HepG2 (cell line): ENCODE measurements at regions not wholly inside any gene's neighbourhood (a gene's known extent, or its start where the extent isn't known, plus 50 kb on each side); places are given as distances from the start of the nearest gene placed in this dataset.

Experiments
- ATAC-seq: fragments of 200-7000 bp; cut with Tn5 transposase; 3 replicates; pipeline ENCODE4 v1.9.1; 2020; ENCODE audit warnings: mild to moderate bottlenecking, moderate library complexity
- BruUV-seq: library from RNA; stranded (reverse); fragments of 400-500 nt; replicated peaks from 2 replicates; lab custom pipeline; 2021; lab: Mats Ljungman, UMichigan
- CTCF ChIA-PET: fragments of 300-600 bp; formaldehyde crosslinking; extraction: SDS; loops from one replicate; lab custom pipeline; 2021; ENCODE audit warnings: low total read pairs, inconsistent platforms, low intra/inter-chr PET ratio; lab: Yijun Ruan, JAX
- POLR2A ChIA-PET: fragments of 350-600 bp; sonication (Branson Sonifier 250); formaldehyde crosslinking; loops from one replicate; lab custom pipeline; 2020; ENCODE audit warnings: antibody characterized with exemption, inconsistent platforms; lab: Yijun Ruan, JAX
- DNase-seq: peaks from one replicate; pipeline ENCODE4 v3.0.0-alpha.2; 2015; ENCODE audit warnings: low spot score
- FAIRE-seq: peaks from 3 replicates; lab custom pipeline; 2011; peaks lifted over from hg19 to GRCh38; lab: Jason Lieb, UNC
- H2AFZ ChIP-seq: one replicate; pipeline ENCODE4 v1.6.1; 2011; ENCODE audit warnings: low read length, inconsistent platforms
- H3K27ac ChIP-seq: fragments of 300-600 bp; 3 replicates; pipeline ENCODE4 v1.8.0; 2011; ENCODE audit warnings: mixed run types, mild to moderate bottlenecking, mixed read lengths, low read length, inconsistent platforms; ENCODE audit not compliant: insufficient read depth; ENCODE audit errors: extremely low read length
- H3K27me3 ChIP-seq, 2 experiments: fragments of 200-600 bp in 1 of 2; 2 replicates in 1 of 2; 3 replicates in 1 of 2; pipeline versions ENCODE4 v1.6.0 to v1.8.0; 2011; ENCODE audit warnings: low read length in 2 of 2, mild to moderate bottlenecking in 2 of 2, moderate library complexity in 2 of 2, inconsistent platforms in 1 of 2; ENCODE audit not compliant: insufficient read depth in 2 of 2, control insufficient read depth in 1 of 2
- H3K36me3 ChIP-seq, 2 experiments: fragments of 200-600 bp in 1 of 2; replicated peaks in 1 of 2; 2 replicates in 1 of 2; 3 replicates in 1 of 2; pipeline versions ENCODE4 v1.5.1 to v1.8.0; 2011; ENCODE audit warnings: low read length in 2 of 2, inconsistent platforms in 1 of 2; ENCODE audit not compliant: insufficient read depth in 2 of 2, control insufficient read depth in 1 of 2
- H3K4me1 ChIP-seq: 2 replicates; pipeline ENCODE4 v1.5.1; 2012; ENCODE audit warnings: low read length, inconsistent platforms; ENCODE audit not compliant: insufficient read depth
- H3K4me2 ChIP-seq: 2 replicates; pipeline ENCODE4 v1.6.0; 2011; ENCODE audit warnings: low read depth, low read length, inconsistent platforms
- H3K4me3 ChIP-seq, 3 experiments: fragments of 200-600 bp in 1 of 3; sonication (generic), shearing (Covaris generic) in 1 of 3; replicated peaks in 1 of 3; 2 replicates each; pipeline ENCODE4 v1.5.1; 2011 to 2016; ENCODE audit warnings: low read length in 3 of 3, inconsistent platforms in 2 of 3, low read depth in 2 of 3, mild to moderate bottlenecking in 2 of 3, control low read depth in 1 of 3, mixed read lengths in 1 of 3; ENCODE audit not compliant: insufficient read depth in 1 of 3
- H3K79me2 ChIP-seq: one replicate; pipeline ENCODE4 v1.6.1; 2011; ENCODE audit warnings: low read length, inconsistent platforms; ENCODE audit not compliant: insufficient read depth
- H3K9ac ChIP-seq: 2 replicates; pipeline ENCODE4 v1.6.0; 2011; ENCODE audit warnings: mild to moderate bottlenecking, low read depth, low read length, inconsistent platforms; ENCODE audit not compliant: insufficient read depth
- H3K9me3 ChIP-seq: 2 replicates; pipeline ENCODE4 v1.5.1; 2012; ENCODE audit warnings: mild to moderate bottlenecking, low read length
- H4K20me1 ChIP-seq: 2 replicates; pipeline ENCODE4 v1.6.0; 2011; ENCODE audit warnings: inconsistent platforms, mild to moderate bottlenecking, low read length, moderate library complexity; ENCODE audit not compliant: insufficient read depth
- FOXC1 ChIP-seq: sonication (generic); formaldehyde crosslinking; IDR thresholded peaks from 2 replicates; pipeline ENCODE4 v1.8.0; 2022; ENCODE audit warnings: mild to moderate bottlenecking, missing genetic modification reagents, borderline replicate concordance
- GTF3A ChIP-seq: sonication (generic); formaldehyde crosslinking; conservative IDR thresholded peaks from 2 replicates; pipeline ENCODE4 v1.4.0; 2020; ENCODE audit warnings: mild to moderate bottlenecking, missing genetic modification reagents
- IKZF1 ChIP-seq: fragments of 450-650 bp; IDR thresholded peaks from 2 replicates; pipeline ENCODE4 v1.7.1; 2016
- KDM4B ChIP-seq: sonication (generic); formaldehyde crosslinking; IDR thresholded peaks from 2 replicates; pipeline ENCODE4 v1.4.0; 2020; ENCODE audit warnings: missing genetic modification reagents
- KLF11 ChIP-seq: IDR thresholded peaks from 2 replicates; pipeline ENCODE4 v1.6.1; 2016; ENCODE audit warnings: missing compliant biosample characterization
- MYC ChIP-seq: sonication (generic); formaldehyde crosslinking; IDR thresholded peaks from 2 replicates; pipeline ENCODE4 v1.9.0; 2021; ENCODE audit warnings: missing genetic modification reagents, borderline replicate concordance
- NFIC ChIP-seq: IDR thresholded peaks from 2 replicates; pipeline ENCODE4 v1.6.1; 2012; ENCODE audit warnings: mild to moderate bottlenecking, low read length, inconsistent platforms
- RFX5 ChIP-seq: IDR thresholded peaks from 2 replicates; pipeline ENCODE4 v1.6.1; 2011; ENCODE audit warnings: low read depth, low read length, improper control_type of control experiment
- SP140L ChIP-seq: sonication (generic); formaldehyde crosslinking; IDR thresholded peaks from 2 replicates; pipeline ENCODE4 v1.4.0; 2020; ENCODE audit warnings: missing genetic modification reagents, borderline replicate concordance
- ZBTB20 ChIP-seq: sonication (generic); formaldehyde crosslinking; IDR thresholded peaks from 2 replicates; pipeline ENCODE4 v1.8.1; 2023; ENCODE audit warnings: missing genetic modification reagents, low read depth, mild to moderate bottlenecking, borderline replicate concordance
- ZBTB38 ChIP-seq: sonication (generic); formaldehyde crosslinking; IDR thresholded peaks from 2 replicates; pipeline ENCODE4 v1.5.1; 2020; ENCODE audit warnings: mild to moderate bottlenecking, missing genetic modification reagents
- ZNF224 ChIP-seq: sonication (generic); formaldehyde crosslinking; IDR thresholded peaks from 2 replicates; pipeline ENCODE4 v1.5.0; 2020; ENCODE audit warnings: mild to moderate bottlenecking, missing genetic modification reagents
- ZNF720 ChIP-seq: sonication (generic); formaldehyde crosslinking; IDR thresholded peaks from 2 replicates; pipeline ENCODE4 v1.4.0; 2020; ENCODE audit warnings: missing genetic modification reagents
- ZSCAN20 ChIP-seq: sonication (generic); formaldehyde crosslinking; IDR thresholded peaks from 2 replicates; pipeline ENCODE4 v1.4.0; 2020; ENCODE audit warnings: missing genetic modification reagents, mild to moderate bottlenecking, borderline replicate concordance
- in situ Hi-C: cut with HindIII; loops from 2 replicates; pipeline ENCODE4 v1.10.0; 2017; ENCODE audit warnings: low pct_unique_long_range_greater_than_20kb; ENCODE audit not compliant: extremely low pct_ligation_motif_present
- intact Hi-C: fragments of 100-400 bp; cut with micrococcal nuclease; formaldehyde crosslinking; loops from one replicate; pipeline ENCODE4 v1.10.0; 2022; ENCODE audit not compliant: unreplicated experiment
- TF ChIP-seq, protein P1 (sequence below): fragments of 450-650 bp; IDR thresholded peaks from 2 replicates; pipeline ENCODE4 v1.6.1; 2017

DNA sequence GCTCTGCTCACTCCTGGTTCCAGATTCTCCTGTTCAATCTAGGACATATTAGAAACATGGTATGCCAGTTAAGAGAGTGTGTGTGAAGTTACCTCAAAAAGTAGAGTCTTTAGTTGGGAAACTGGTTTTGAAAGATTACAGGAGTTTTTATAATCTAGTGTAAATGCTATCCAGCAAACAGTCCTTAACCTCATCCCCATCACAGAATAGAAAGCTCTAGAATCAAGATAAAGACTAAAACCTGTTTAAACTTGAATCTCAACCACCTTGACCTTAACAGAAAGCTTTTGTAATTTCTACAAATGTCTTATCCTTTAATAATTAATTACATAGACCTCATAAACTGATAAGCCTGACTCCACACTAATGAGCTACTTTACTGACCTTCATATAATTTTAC lies 1288.7 kb upstream of the SORCS1 start:
- H3K27ac ChIP-seq: no peak overlapping the region
- H3K79me2 ChIP-seq: no peaks in the 10 kb centered on the region
- no peaks in the 10 kb centered on the region for H3K27me3 ChIP-seq
- no TSS peak for BruUV-seq
- ChIA-PET CTCF (no interaction called here), POLR2A (no interaction called here)
- no peak overlapping the region for H3K4me3 ChIP-seq
- peaks cover 78% of the 10 kb centered on the region for H3K9me3 ChIP-seq
- no peak overlapping the region for H3K4me2 ChIP-seq
- FAIRE-seq (no peak), DNase-seq (no peak), ATAC-seq (no peak)
- H3K9ac ChIP-seq: no peak overlapping the region
- no peaks in the 10 kb centered on the region for H4K20me1 ChIP-seq
- in situ Hi-C loops (no loop called here), intact Hi-C loops (no loop called here)
- no peak for TF ChIP-seq GTF3A (CRISPR knock-in tag)
- no peak for TF ChIP-seq NFIC
- TF ChIP-seq ZNF720: no peak
- TF ChIP-seq FOXC1 (CRISPR knock-in tag): no peak
- no peak for TF ChIP-seq SP140L (CRISPR knock-in tag)
- TF ChIP-seq, protein P1, sequence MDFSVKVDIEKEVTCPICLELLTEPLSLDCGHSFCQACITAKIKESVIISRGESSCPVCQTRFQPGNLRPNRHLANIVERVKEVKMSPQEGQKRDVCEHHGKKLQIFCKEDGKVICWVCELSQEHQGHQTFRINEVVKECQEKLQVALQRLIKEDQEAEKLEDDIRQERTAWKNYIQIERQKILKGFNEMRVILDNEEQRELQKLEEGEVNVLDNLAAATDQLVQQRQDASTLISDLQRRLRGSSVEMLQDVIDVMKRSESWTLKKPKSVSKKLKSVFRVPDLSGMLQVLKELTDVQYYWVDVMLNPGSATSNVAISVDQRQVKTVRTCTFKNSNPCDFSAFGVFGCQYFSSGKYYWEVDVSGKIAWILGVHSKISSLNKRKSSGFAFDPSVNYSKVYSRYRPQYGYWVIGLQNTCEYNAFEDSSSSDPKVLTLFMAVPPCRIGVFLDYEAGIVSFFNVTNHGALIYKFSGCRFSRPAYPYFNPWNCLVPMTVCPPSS: no peak
- no peak for TF ChIP-seq RFX5
- TF ChIP-seq IKZF1: no peak
- TF ChIP-seq KLF11: no peak
- TF ChIP-seq KDM4B (CRISPR knock-in tag): no peak
- no peak for TF ChIP-seq ZSCAN20 (CRISPR knock-in tag)
- TF ChIP-seq ZNF224 (CRISPR knock-in tag): no peak
- TF ChIP-seq ZBTB38 (CRISPR knock-in tag): no peak
- no peak for TF ChIP-seq MYC (CRISPR knock-in tag)
- TF ChIP-seq ZBTB20: no peak
- no peaks in the 10 kb centered on the region for H3K4me1 ChIP-seq
- H2AFZ ChIP-seq: no peak overlapping the region
- no peaks in the 10 kb centered on the region for H3K36me3 ChIP-seq
